Mesendoderm (in vitro differentiated cells): ENCODE measurements at regions not wholly inside any gene's neighbourhood (a gene's known extent, or its start where the extent isn't known, plus 50 kb on each side); places are given as distances from the start of the nearest gene placed in this dataset.

Source experiments
- DNase-seq: peaks from one replicate; pipeline ENCODE4 v3.0.0; 2013
- H2AK5ac ChIP-seq: 2 replicates; pipeline ENCODE4 v1.6.1; 2013; ENCODE audit warnings: low read length, inconsistent platforms
- H2BK120ac ChIP-seq: 2 replicates; pipeline ENCODE4 v1.6.1; 2013; ENCODE audit warnings: low read depth, mild to moderate bottlenecking, low read length, moderate library complexity, mixed read lengths
- H2BK15ac ChIP-seq: replicated peaks from 2 replicates; pipeline ENCODE4 v1.6.1; 2013; ENCODE audit warnings: low read depth, mild to moderate bottlenecking, moderate library complexity
- H2BK5ac ChIP-seq: 2 replicates; pipeline ENCODE4 v1.6.1; 2013; ENCODE audit warnings: low read length, inconsistent platforms
- H3K18ac ChIP-seq: 2 replicates; pipeline ENCODE4 v1.6.1; 2013; ENCODE audit warnings: mild to moderate bottlenecking, low read length, mixed read lengths
- H3K23ac ChIP-seq: one replicate; pipeline ENCODE4 v1.6.1; 2013; ENCODE audit warnings: low read length
- H3K27ac ChIP-seq: 2 replicates; pipeline ENCODE4 v1.5.1; 2013; ENCODE audit warnings: low read depth, mild to moderate bottlenecking, inconsistent platforms, low read length, moderate library complexity
- H3K27me3 ChIP-seq: 2 replicates; pipeline ENCODE4 v1.6.1; 2013; ENCODE audit warnings: low read length, control low read depth, mild to moderate bottlenecking, inconsistent platforms; ENCODE audit not compliant: insufficient read depth, poor library complexity
- H3K36me3 ChIP-seq: 2 replicates; pipeline ENCODE4 v1.6.1; 2013; ENCODE audit warnings: low read length, inconsistent platforms; ENCODE audit not compliant: control insufficient read depth, insufficient read depth
- H3K4ac ChIP-seq: one replicate; pipeline ENCODE4 v1.6.1; 2013; ENCODE audit warnings: low read depth, mild to moderate bottlenecking, low read length, moderate library complexity
- H3K4me1 ChIP-seq: 2 replicates; pipeline ENCODE4 v1.6.1; 2013; ENCODE audit warnings: low read depth, low read length, inconsistent platforms; ENCODE audit not compliant: control insufficient read depth
- H3K4me2 ChIP-seq: 2 replicates; pipeline ENCODE4 v1.6.1; 2013; ENCODE audit warnings: low read length
- H3K4me3 ChIP-seq: 2 replicates; pipeline ENCODE4 v1.5.1; 2013; ENCODE audit warnings: mild to moderate bottlenecking, low read length
- H3K56ac ChIP-seq: one replicate; pipeline ENCODE4 v1.6.1; 2013; ENCODE audit warnings: low read length
- H3K79me1 ChIP-seq: 2 replicates; pipeline ENCODE4 v1.6.1; 2013; ENCODE audit warnings: low read length, inconsistent platforms
- H3K79me2 ChIP-seq: 2 replicates; pipeline ENCODE4 v1.6.1; 2013; ENCODE audit warnings: mild to moderate bottlenecking, low read length; ENCODE audit not compliant: control insufficient read depth, insufficient read depth
- H3K9ac ChIP-seq: 2 replicates; pipeline ENCODE4 v1.6.1; 2013; ENCODE audit warnings: low read length, inconsistent platforms
- H4K5ac ChIP-seq: one replicate; pipeline ENCODE4 v1.6.1; 2013; ENCODE audit warnings: low read length
- H4K8ac ChIP-seq: one replicate; pipeline ENCODE4 v1.6.1; 2013; ENCODE audit warnings: low read depth, mild to moderate bottlenecking, control low read depth, low read length, moderate library complexity
- WGBS: extraction: QIAGEN DNeasy Blood & Tissue Kit; methylation state at CpG from one replicate; pipeline ENCODE4 v1.1.7; 2013; ENCODE audit warnings: low lambda C conversion rate, missing lambda C conversion rate; ENCODE audit not compliant: insufficient coverage; ENCODE audit errors: extremely low coverage; 5-methylcytosine and 5-hydroxymethylcytosine counted together

DNA sequence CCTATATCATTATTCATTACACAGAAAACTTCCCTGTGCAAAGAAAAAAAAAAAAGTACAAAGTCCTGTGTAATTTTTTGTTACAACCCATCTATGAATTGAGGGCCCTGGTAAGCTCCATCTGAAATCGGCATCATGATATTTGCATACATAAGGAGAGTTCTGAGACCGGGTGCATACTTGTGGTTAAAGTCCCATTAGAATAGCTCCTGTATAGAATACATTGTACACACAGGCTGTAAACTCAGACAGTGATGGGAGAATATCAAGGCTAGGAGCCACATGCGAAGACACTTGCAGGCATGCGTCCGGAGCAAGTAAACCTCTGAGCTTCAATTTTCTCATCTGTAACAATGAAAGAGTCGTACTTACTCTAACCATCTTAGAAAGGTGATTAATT, 353.2 kb downstream of the ETS1 start:
- Histone ChIP-seq H3K4ac (no peak overlapping the region), H3K27ac (no peak overlapping the region), H3K9ac (no peak overlapping the region), H3K79me2 (no peaks in the 10 kb centered on the region), H2BK15ac (no peak overlapping the region), H3K4me1 (no peaks in the 10 kb centered on the region), H2BK5ac (no peak overlapping the region), H3K79me1 (no peaks in the 10 kb centered on the region), H3K4me2 (no peak overlapping the region), H3K4me3 (no peak overlapping the region), H3K36me3 (no peaks in the 10 kb centered on the region), H2BK120ac (no peak overlapping the region), H3K18ac (no peak overlapping the region), H4K8ac (no peak overlapping the region), H3K23ac (no peak overlapping the region), H2AK5ac (no peak overlapping the region), H3K27me3 (no peaks in the 10 kb centered on the region), H4K5ac (no peak overlapping the region), H3K56ac (no peak overlapping the region)
- WGBS: no CpG with 5 or more reads among the region's 6 CpGs
- DNase-seq: no peak

DNA sequence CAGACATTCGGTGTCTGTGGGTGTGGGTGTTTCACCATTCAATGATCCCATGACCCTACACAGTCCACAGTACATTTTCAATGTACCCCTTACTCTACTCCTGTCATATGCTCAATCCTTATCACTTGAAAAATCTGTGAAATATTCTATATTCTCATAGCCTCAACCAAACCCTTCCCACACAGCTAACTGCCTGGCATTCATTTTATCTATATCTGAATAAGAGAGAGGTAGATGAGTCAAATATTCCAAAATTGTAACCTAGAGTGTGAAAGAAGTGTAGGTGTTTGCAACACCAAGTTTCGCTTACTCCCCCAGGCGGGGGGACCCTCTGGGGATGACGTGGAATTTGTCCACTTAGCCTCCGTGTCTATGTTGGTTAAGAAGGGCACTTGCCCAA, 354.8 kb downstream of the ETS1 start:
- WGBS: no CpG with 5 or more reads among the region's 5 CpGs
- no peaks in the 10 kb centered on the region for H3K36me3 ChIP-seq

DNA sequence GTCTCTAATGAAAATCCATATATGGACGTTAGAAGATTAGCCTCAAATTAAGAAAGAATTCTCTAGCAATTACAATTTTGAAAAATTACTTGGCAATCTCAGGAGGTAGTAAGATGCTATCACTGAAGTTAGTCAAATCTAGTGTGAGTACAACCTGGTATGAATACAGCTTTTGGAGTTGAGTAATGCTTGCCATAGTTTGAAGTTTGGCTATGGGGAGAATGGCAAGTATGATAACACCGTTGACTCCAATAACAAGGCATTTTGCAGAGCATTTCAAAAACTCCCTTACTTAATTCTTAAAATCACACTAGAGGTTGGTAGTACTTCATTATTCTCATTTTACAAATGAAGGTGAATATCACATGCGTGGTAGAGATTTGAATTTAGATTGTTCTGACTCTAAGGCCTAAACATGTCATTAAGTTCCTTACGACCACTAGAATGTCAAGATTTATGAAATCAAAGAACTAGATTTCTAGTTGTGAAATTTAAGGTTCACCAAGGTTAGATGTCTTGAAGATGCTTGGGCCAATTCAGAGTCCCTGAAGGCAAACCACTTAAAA, 355.4 kb downstream of the ETS1 start:
- Histone ChIP-seq H3K79me1 (no peaks in the 10 kb centered on the region), H2BK5ac (no peak overlapping the region), H3K4me2 (no peak overlapping the region), H3K79me2 (no peaks in the 10 kb centered on the region), H3K9ac (no peak overlapping the region), H3K23ac (no peak overlapping the region), H3K27me3 (no peaks in the 10 kb centered on the region), H3K4me3 (no peak overlapping the region), H2BK15ac (no peak overlapping the region), H3K56ac (no peak overlapping the region), H2AK5ac (no peak overlapping the region), H4K5ac (no peak overlapping the region), H3K36me3 (no peaks in the 10 kb centered on the region), H3K18ac (no peak overlapping the region), H3K4me1 (no peaks in the 10 kb centered on the region), H3K27ac (no peak overlapping the region), H2BK120ac (no peak overlapping the region), H4K8ac (no peak overlapping the region), H3K4ac (no peak overlapping the region)
- no CpG with 5 or more reads among the region's 4 CpGs for WGBS
- no peak for DNase-seq

More for the DNA sequence above, 354.8 kb downstream of the ETS1 start:
- H3K4me3 ChIP-seq: no peak overlapping the region
- DNase-seq: no peak
- H3K4me1 ChIP-seq: no peaks in the 10 kb centered on the region
- no peak overlapping the region for H3K18ac ChIP-seq
- H3K9ac ChIP-seq: no peak overlapping the region
- H3K23ac ChIP-seq: no peak overlapping the region
- no peak overlapping the region for H3K27ac ChIP-seq
- no peak overlapping the region for H2BK5ac ChIP-seq
- H3K4me2 ChIP-seq: no peak overlapping the region
- no peaks in the 10 kb centered on the region for H3K27me3 ChIP-seq
- no peak overlapping the region for H3K56ac ChIP-seq
- H2AK5ac ChIP-seq: no peak overlapping the region
- no peaks in the 10 kb centered on the region for H3K79me2 ChIP-seq
- H4K8ac ChIP-seq: no peak overlapping the region
- H2BK120ac ChIP-seq: no peak overlapping the region
- H3K79me1 ChIP-seq: no peaks in the 10 kb centered on the region
- no peak overlapping the region for H4K5ac ChIP-seq
- H2BK15ac ChIP-seq: no peak overlapping the region
- no peak overlapping the region for H3K4ac ChIP-seq

DNA sequence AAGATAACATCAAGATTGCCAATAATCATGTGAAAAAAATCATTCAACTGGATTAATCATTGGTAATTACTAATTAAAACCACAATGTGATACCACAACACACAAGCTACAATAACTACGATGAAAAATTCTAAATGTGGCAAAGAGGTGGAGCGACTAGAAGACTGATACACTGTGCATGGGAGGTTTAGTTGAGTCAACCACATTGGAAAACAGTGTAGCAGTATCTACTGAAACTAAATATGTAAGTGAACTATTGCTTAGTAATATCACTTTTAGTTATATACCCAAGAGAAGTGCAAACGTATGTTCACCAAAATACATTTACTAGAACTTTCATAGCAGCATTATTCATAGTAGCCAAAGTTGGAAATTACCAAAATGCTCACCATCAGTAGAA, 359.9 kb downstream of the ETS1 start:
- DNase-seq: no peak
- H3K4me3 ChIP-seq: no peak overlapping the region
- no peak overlapping the region for H3K56ac ChIP-seq
- H2AK5ac ChIP-seq: no peak overlapping the region
- no peaks in the 10 kb centered on the region for H3K36me3 ChIP-seq
- no peak overlapping the region for H3K4ac ChIP-seq
- no peak overlapping the region for H2BK15ac ChIP-seq
- H4K8ac ChIP-seq: no peak overlapping the region
- H3K4me2 ChIP-seq: no peak overlapping the region
- H3K18ac ChIP-seq: no peak overlapping the region
- H3K27me3 ChIP-seq: no peaks in the 10 kb centered on the region
- H2BK120ac ChIP-seq: no peak overlapping the region
- no peaks in the 10 kb centered on the region for H3K79me2 ChIP-seq
- no peak overlapping the region for H4K5ac ChIP-seq
- no peak overlapping the region for H3K27ac ChIP-seq
- H3K9ac ChIP-seq: no peak overlapping the region
- WGBS: no CpG with 5 or more reads among the region's 3 CpGs
- no peak overlapping the region for H2BK5ac ChIP-seq
- H3K79me1 ChIP-seq: no peaks in the 10 kb centered on the region
- peaks cover 5% of the 10 kb centered on the region for H3K4me1 ChIP-seq
- H3K23ac ChIP-seq: no peak overlapping the region

DNA sequence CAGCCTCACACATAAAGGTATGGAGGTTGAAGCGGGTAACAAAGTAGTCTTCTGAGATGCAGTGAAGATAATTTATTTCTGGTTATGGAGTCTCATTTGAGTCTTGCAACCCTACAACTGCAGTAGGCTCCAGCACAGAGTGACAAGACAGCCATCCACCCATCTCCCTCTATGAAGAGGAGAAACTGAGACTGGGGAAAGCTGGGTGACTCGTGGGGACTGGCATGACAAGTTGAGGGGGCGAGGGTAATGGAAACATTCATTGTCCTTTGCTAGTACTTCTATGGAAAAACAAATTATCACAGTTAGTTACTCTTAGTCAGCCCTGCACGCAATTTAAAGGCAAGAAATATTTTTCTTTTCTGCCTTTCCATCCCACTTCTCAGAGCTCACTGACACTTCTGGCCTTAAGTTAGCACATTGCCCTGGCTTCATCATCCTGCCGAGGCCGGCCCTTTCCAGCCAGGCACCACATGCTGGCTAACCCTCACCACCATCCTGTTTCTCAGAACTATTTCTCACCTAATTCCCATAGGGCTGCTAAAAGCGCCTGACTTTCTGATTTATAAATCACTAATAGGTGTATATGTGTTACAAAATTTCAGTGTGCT, 361.1 kb downstream of the ETS1 start:
- H3K4ac ChIP-seq: no peak overlapping the region
- H4K5ac ChIP-seq: no peak overlapping the region
- H3K79me1 ChIP-seq: no peaks in the 10 kb centered on the region
- H3K4me3 ChIP-seq: no peak overlapping the region
- no peak overlapping the region for H4K8ac ChIP-seq
- H3K27me3 ChIP-seq: no peaks in the 10 kb centered on the region
- H2BK5ac ChIP-seq: no peak overlapping the region
- H3K18ac ChIP-seq: peak overlapping the region; percentile 70
- H3K36me3 ChIP-seq: no peaks in the 10 kb centered on the region
- peak overlapping the region; percentile 66 for H3K56ac ChIP-seq
- DNase-seq: peak; percentile 71
- H2AK5ac ChIP-seq: no peak overlapping the region
- no peaks in the 10 kb centered on the region for H3K79me2 ChIP-seq
- WGBS: no CpG with 5 or more reads among the region's 7 CpGs
- H2BK120ac ChIP-seq: peak overlapping the region; percentile 51
- peak overlapping the region; percentile 1 for H3K27ac ChIP-seq
- no peak overlapping the region for H3K9ac ChIP-seq
- H3K4me2 ChIP-seq: no peak overlapping the region
- H3K23ac ChIP-seq: no peak overlapping the region
- no peak overlapping the region for H2BK15ac ChIP-seq
- peaks cover 5% of the 10 kb centered on the region for H3K4me1 ChIP-seq
